Heart right ventricle (tissue), 16 donors: ENCODE measurements at regions not wholly inside any gene's neighbourhood (a gene's known extent, or its start where the extent isn't known, plus 50 kb on each side); places are given as distances from the start of the nearest gene placed in this dataset.

Experiments used
- ATAC-seq, 8 donors: fragments of 200-7000 bp; cut with Tn5 transposase; one replicate each; pipeline ENCODE4 v1.9.1; 2020; ENCODE audit warnings: mild to moderate bottlenecking in 8 of 8, moderate library complexity in 8 of 8, moderate number of reproducible peaks in 1 of 8
- DNase-seq, 2 donors: peaks; one replicate each; pipeline ENCODE4 v3.0.0-alpha.2; 2020
- H3K27ac ChIP-seq, 10 donors: fragments of 200-600 bp; sonication (generic) in 2 of 10; one replicate each; pipeline versions ENCODE4 v1.5.0 to v1.8.0; 2020 to 2022; ENCODE audit warnings: mild to moderate bottlenecking in 3 of 10
- H3K27me3 ChIP-seq, 7 donors: fragments of 200-600 bp; one replicate each; pipeline ENCODE4 v1.8.0; 2021 to 2022; ENCODE audit warnings: mild to moderate bottlenecking in 2 of 7
- H3K36me3 ChIP-seq, 9 donors: fragments of 200-600 bp; sonication (generic) in 1 of 9; one replicate each; pipeline versions ENCODE4 v1.5.0 to v1.8.0; 2020 to 2022; ENCODE audit warnings: mild to moderate bottlenecking in 2 of 9
- H3K4me1 ChIP-seq, 9 donors: fragments of 200-600 bp; sonication (generic) in 1 of 9; one replicate each; pipeline versions ENCODE4 v1.5.0 to v1.8.0; 2020 to 2022; ENCODE audit warnings: mild to moderate bottlenecking in 4 of 9
- H3K4me3 ChIP-seq, 10 donors: fragments of 200-600 bp; sonication (generic) in 2 of 10; one replicate each; pipeline versions ENCODE4 v1.5.0 to v1.8.0; 2020 to 2022; ENCODE audit warnings: mild to moderate bottlenecking in 7 of 10, moderate library complexity in 2 of 10
- H3K9me3 ChIP-seq, 11 donors: fragments of 200-600 bp in 10 of 11; sonication (generic) in 2 of 11; one replicate each; pipeline versions ENCODE4 v1.5.0 to v1.8.0; 2013 to 2022; ENCODE audit warnings: mild to moderate bottlenecking in 2 of 11, control low read depth in 1 of 11, moderate library complexity in 1 of 11
- WGBS, 2 donors: extraction: QIAGEN DNeasy Blood & Tissue Kit; methylation state at CpG; one replicate each; pipeline ENCODE4 v1.1.7; 2013; ENCODE audit warnings: inconsistent platforms in 1 of 2; 5-methylcytosine and 5-hydroxymethylcytosine counted together
- intact Hi-C, 10 donors: fragments of 100-400 bp; cut with DNase I; formaldehyde crosslinking; loops; one replicate each; pipeline versions ENCODE4 v1.11.1 to v1.14.2; 2022
- TF ChIP-seq, protein P1 (sequence below), 9 donors: fragments of 200-600 bp; sonication (generic) in 2 of 9; IDR thresholded peaks; one replicate each; pipeline versions ENCODE4 v1.5.0 to v1.8.0; 2021 to 2022; ENCODE audit warnings: antibody characterized with exemption in 9 of 9, mild to moderate bottlenecking in 5 of 9, moderate library complexity in 1 of 9
- donor health status: Arrhythmogenic right ventricular cardiomyopathy.
- donor health status: ischemic (EF 13 %, LVEDD 7.1; RV severe dilation, severe dysfunction).
- donor health status: healthy with polysubstance abuse.
- donor health status: DM: no; HTN: yes; CAD: no.
- donor health status: DM: no; HTN: no; CAD: no.
- donor health status: ischemic (EF 25% LVEDD 6.9; RV normal size, moderate dysfunction).
- donor health status: ischemic (EF 25% LVEDD 5.7; RV mildly dilated, moderate dysfunction).
- donor health status: healthy.
- donor health status: DM: yes; HTN: yes; CAD: no.
- donor health status: Ischemic cardiomyopathy.
- donor health status: ischemic (EF 35%, LVEDD 5.7; RV mildly dilated, moderate dysfunction).
- donor health status: nonischemic (EF 11% LVEDD 7.7; RV severe dilation, severe dysfunction).
- donor health status: DM: yes; HTN: yes; CAD: no.
- donor health status: PGD.
- donor health status: ischemic (EF 29% LVEDD 5.4; RV normal size, mild dysfunction).
- donor health status: nonischemic (EF 23%, LVEDD 6.1; RV moderate dilation, normal function).

DNA sequence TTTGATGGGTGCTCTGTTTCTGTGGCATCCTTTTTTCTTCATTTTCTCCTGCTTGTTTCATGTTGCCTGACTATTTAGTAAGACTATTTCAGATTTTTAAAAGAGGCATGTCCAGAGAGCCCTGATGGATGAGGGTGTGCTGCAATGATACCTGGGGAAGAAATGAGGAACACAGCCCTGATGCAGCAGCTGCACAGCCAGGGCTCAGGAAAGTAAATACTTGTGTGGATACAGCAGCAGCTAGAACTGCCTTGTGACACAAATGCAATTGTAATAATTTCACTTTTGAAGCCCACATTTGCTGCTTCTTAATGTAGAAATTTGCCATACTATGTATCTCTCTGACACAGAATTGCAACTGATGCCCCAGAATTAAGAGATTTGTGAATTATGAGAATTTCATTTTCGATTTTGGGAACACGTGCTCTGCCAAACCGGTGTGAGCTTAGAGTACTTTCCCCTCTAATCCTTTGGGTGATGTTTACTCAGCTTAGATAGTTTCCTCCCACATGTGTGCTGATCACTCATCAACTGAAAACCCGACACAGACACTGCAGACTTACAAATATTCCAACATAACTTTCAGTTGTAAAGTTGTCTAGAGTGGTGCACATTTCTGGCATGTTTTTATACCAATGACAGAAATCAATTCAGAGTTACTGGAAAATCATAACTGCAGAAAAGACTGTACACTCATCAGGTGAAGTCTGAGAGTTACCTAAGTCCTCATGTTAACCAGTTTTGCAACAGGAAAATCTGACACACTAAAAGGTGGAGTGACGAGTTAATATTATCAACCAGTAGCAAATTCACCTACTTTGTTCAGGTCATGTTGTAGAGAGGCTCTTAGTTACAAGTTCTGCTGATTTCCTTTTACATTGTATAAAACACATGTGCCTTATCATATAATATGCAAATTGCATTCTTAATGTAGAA is 383.4 kb downstream of the CBLN2 start:
- H3K27ac ChIP-seq: no peak overlapping the region
- no peaks in the 10 kb centered on the region for H3K27me3 ChIP-seq
- no peaks in the 10 kb centered on the region for H3K4me1 ChIP-seq
- no peak for ATAC-seq
- H3K36me3 ChIP-seq: no peaks in the 10 kb centered on the region
- 42 to 46% methylated on average over 5 of the region's 5 CpGs for WGBS, 2 donors
- no peak overlapping the region for H3K4me3 ChIP-seq
- TF ChIP-seq, protein P1, sequence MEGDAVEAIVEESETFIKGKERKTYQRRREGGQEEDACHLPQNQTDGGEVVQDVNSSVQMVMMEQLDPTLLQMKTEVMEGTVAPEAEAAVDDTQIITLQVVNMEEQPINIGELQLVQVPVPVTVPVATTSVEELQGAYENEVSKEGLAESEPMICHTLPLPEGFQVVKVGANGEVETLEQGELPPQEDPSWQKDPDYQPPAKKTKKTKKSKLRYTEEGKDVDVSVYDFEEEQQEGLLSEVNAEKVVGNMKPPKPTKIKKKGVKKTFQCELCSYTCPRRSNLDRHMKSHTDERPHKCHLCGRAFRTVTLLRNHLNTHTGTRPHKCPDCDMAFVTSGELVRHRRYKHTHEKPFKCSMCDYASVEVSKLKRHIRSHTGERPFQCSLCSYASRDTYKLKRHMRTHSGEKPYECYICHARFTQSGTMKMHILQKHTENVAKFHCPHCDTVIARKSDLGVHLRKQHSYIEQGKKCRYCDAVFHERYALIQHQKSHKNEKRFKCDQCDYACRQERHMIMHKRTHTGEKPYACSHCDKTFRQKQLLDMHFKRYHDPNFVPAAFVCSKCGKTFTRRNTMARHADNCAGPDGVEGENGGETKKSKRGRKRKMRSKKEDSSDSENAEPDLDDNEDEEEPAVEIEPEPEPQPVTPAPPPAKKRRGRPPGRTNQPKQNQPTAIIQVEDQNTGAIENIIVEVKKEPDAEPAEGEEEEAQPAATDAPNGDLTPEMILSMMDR (IDR thresholded peaks at IDR 0.05): no peak
- H3K9me3 ChIP-seq: peaks cover 0 to under 1% (median 0%) of the 10 kb centered on the region in 11 donors
- DNase-seq: no peak
- intact Hi-C loops: no loop called here

DNA sequence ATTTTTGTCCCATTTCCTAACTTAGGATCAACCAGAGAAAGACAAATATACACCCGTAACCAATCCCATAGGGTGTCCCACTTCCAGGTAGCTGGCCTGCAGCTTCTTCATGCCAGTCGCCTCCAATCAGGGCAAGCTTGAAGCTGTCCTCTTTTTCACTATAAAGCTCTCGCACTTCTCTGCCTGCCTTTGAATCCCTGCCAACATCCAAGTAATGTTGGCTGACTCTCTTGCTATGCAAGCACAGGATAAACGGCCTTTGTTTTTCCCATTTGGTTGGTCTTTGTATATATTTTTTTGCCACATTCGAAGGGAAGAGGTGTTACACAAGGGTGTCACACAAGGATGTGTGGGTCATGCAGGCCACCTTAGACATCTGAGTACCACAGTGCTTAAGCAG is 388.8 kb downstream of the CBLN2 start:
- intact Hi-C loops: no loop called here
- Histone ChIP-seq H3K36me3 (no peaks in the 10 kb centered on the region), H3K4me1 (no peaks in the 10 kb centered on the region), H3K27me3 (no peaks in the 10 kb centered on the region), H3K4me3 (no peak overlapping the region), H3K9me3 (peaks cover 0 to 4% (median 0%) of the 10 kb centered on the region in 11 donors), H3K27ac (no peak overlapping the region)
- ATAC-seq: no peak
- WGBS, 2 donors: 45 to 60% methylated on average over 5 of the region's 5 CpGs
- DNase-seq: no peak
- TF ChIP-seq, protein P1 (IDR thresholded peaks at IDR 0.05): no peak

DNA sequence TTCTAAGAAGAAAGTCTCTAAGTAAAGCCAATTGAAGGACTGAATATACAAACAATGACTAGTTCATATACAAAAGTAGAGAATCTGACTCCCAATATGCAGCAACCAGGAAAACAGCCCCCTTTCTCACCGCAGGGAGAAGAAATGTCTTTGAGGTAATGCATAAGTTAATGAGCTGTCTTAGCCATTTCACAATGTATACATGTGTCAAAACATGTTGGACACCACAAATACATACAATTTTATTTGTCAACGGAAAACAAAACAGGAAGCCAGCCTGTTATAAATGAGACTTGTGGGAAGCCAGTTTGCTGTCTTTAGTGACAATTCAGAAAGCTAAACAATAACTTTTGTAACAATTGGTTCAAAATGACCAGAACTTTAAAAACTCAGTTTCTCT is 389.2 kb downstream of the CBLN2 start:
- no peak for ATAC-seq
- WGBS, 2 donors: 77 to 78% methylated on average over 2 of the region's 2 CpGs

GRCh38 chr18:72152935-72153334 is 391.2 kb downstream of the CBLN2 start:
- Histone ChIP-seq H3K4me3 (no peak overlapping the region), H3K27me3 (no peaks in the 10 kb centered on the region), H3K9me3 (peaks cover 0 to 4% (median 0%) of the 10 kb centered on the region in 11 donors), H3K27ac (no peak overlapping the region), H3K4me1 (no peaks in the 10 kb centered on the region), H3K36me3 (no peaks in the 10 kb centered on the region)
- DNase-seq (no peak), ATAC-seq (no peak)
- TF ChIP-seq, protein P1 (IDR thresholded peaks at IDR 0.05): no peak
- intact Hi-C loops: no loop called here
- WGBS, 2 donors: 88 to 91% methylated on average over 6 of the region's 6 CpGs

More for the DNA sequence above, 389.2 kb downstream of the CBLN2 start:
- Histone ChIP-seq H3K27ac (no peak overlapping the region), H3K9me3 (peaks cover 0 to 4% (median 0%) of the 10 kb centered on the region in 11 donors), H3K36me3 (no peaks in the 10 kb centered on the region), H3K4me3 (no peak overlapping the region), H3K27me3 (no peaks in the 10 kb centered on the region), H3K4me1 (no peaks in the 10 kb centered on the region)
- no peak for DNase-seq
- intact Hi-C loops: no loop called here
- TF ChIP-seq, protein P1 (IDR thresholded peaks at IDR 0.05): no peak
